Duodenal mucosa (tissue), 2 donors: ENCODE measurements at regions not wholly inside any gene's neighbourhood (a gene's known extent, or its start where the extent isn't known, plus 50 kb on each side); places are given as distances from the start of the nearest gene placed in this dataset.
"Not testable (repeated sequence)": the region's sequence is repeated elsewhere in the genome, so short reads cannot be mapped to it uniquely, and the experiment has no call there.

ENCODE experiments used
- H3K27ac ChIP-seq: one replicate; pipeline ENCODE4 v1.7.0; 2013; ENCODE audit warnings: low read depth, low read length
- H3K27me3 ChIP-seq, 2 donors: one replicate each; pipeline ENCODE4 v1.7.0; 2013; ENCODE audit warnings: low read length in 2 of 2, control low read depth in 1 of 2; ENCODE audit not compliant: insufficient read depth in 2 of 2, control insufficient read depth in 1 of 2
- H3K36me3 ChIP-seq, 2 donors: one replicate each; pipeline ENCODE4 v1.7.0; 2013; ENCODE audit warnings: low read length in 2 of 2, control low read depth in 1 of 2; ENCODE audit not compliant: insufficient read depth in 2 of 2, control insufficient read depth in 1 of 2
- H3K4me1 ChIP-seq, 2 donors: one replicate each; pipeline ENCODE4 v1.7.0; 2013; ENCODE audit warnings: low read length in 2 of 2, control low read depth in 1 of 2; ENCODE audit not compliant: insufficient read depth in 2 of 2, control insufficient read depth in 1 of 2
- H3K4me3 ChIP-seq, 2 donors: one replicate each; pipeline ENCODE4 v1.7.0; 2013; ENCODE audit warnings: low read length in 2 of 2, low read depth in 1 of 2
- H3K9ac ChIP-seq, 2 donors: one replicate each; pipeline ENCODE4 v1.7.0; 2013; ENCODE audit warnings: low read length in 2 of 2, low read depth in 1 of 2
- H3K9me3 ChIP-seq, 2 donors: one replicate each; pipeline ENCODE4 v1.7.0; 2013; ENCODE audit warnings: low read length in 2 of 2, control low read depth in 1 of 2; ENCODE audit not compliant: control insufficient read depth in 1 of 2

DNA sequence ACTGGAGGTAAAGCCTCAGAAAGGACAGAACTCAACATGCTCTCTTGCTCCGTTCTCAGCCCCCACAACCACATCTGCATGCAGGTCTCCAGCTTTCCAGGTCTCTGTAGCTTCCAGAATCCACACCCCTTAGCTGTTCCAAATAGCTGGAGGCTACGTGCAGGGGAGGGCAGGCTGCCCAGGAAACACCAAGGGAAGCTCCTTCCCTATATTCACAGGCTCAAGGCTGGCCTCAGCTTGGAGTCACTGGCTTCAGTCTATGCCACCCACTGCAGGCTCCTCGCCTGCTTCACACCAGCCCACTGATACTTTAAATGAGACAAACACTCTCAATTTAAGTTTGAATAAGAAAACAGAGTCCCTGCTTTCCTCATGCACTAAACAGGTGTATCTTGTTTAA is 73.3 kb downstream of the ASCL4 start:
- Histone ChIP-seq H3K4me1 (peaks cover 0 to 6% of the 10 kb centered on the region in 2 donors), H3K4me3 (no peak overlapping the region), H3K9me3 (no peaks in the 10 kb centered on the region), H3K27ac (no peak overlapping the region), H3K36me3 (no peaks in the 10 kb centered on the region), H3K9ac (no peak overlapping the region), H3K27me3 (peaks cover 29 to 41% of the 10 kb centered on the region in 2 donors)

DNA sequence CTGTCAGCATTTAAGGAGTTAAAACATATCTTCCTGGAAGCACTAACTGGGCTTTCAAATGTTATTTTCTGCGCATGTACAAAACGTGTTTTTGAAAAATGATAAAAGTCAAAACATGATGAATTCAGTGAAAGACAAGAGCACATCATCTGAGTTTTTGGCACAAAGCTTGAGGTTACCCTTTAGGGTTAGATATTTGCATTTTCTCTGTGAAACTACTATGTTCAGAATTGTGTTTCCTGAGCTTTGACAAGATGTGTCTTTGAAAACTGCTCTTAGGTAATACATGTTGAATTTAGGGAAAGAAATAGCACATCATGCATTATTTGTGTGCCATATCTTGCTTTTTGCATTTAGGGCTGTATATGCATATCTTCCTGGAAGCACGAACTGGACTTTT is 79.0 kb downstream of the ASCL4 start:
- no peaks in the 10 kb centered on the region for H3K36me3 ChIP-seq
- H3K4me1 ChIP-seq = no peaks in the 10 kb centered on the region
- no peak overlapping the region for H3K27ac ChIP-seq
- no peak overlapping the region for H3K4me3 ChIP-seq
- H3K9me3 ChIP-seq = no peaks in the 10 kb centered on the region
- H3K9ac ChIP-seq = no peak overlapping the region
- peaks cover 0 to 12% of the 10 kb centered on the region in 2 donors for H3K27me3 ChIP-seq

DNA sequence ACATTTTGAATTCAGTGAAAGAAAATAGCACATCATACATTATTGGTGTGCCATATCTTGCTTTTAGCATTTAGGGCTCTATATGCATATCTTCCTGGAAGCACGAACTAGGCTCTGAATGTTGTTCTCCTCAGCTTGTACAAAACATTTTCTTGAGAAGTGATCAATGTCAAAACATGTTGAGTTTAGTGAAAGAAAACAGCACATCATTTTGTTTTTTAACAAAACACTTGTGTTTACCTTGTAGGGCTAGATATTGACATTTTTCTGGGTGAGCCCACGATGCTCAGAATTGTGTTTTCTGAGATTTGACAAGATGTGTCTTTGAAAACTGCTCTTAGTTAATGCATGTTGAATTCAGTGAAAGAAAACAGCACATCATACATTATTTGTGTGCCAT is 81.0 kb downstream of the ASCL4 start:
- Histone ChIP-seq H3K9ac (no peak overlapping the region), H3K36me3 (no peaks in the 10 kb centered on the region), H3K27me3 (peaks cover 0 to 10% of the 10 kb centered on the region in 2 donors), H3K9me3 (no peaks in the 10 kb centered on the region), H3K4me3 (no peak overlapping the region), H3K27ac (no peak overlapping the region), H3K4me1 (no peaks in the 10 kb centered on the region)

DNA sequence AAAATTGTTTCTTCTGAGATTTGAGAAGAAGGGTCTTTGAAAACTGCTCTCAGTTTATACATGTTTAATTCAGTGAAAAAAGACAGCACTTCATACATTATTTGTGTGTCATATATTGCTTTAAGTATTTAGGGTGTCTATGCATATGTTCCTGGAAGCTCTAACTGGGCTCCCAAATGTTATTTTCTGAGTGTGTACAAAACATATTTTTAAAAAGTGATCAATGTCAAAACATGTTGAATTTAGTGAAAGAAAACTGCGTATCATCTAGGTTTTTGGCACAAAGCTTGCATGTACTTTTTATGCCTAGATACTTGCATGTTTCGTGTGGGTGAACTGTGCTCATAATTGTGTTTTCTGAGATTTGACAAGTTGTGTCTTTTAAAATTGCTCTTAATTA is 81.6 kb downstream of the ASCL4 start:
- no peak overlapping the region for H3K4me3 ChIP-seq
- H3K27me3 ChIP-seq = peaks cover 0 to 10% of the 10 kb centered on the region in 2 donors
- no peaks in the 10 kb centered on the region for H3K9me3 ChIP-seq
- no peaks in the 10 kb centered on the region for H3K36me3 ChIP-seq
- H3K9ac ChIP-seq = no peak overlapping the region
- H3K4me1 ChIP-seq = no peaks in the 10 kb centered on the region
- H3K27ac ChIP-seq = no peak overlapping the region

DNA sequence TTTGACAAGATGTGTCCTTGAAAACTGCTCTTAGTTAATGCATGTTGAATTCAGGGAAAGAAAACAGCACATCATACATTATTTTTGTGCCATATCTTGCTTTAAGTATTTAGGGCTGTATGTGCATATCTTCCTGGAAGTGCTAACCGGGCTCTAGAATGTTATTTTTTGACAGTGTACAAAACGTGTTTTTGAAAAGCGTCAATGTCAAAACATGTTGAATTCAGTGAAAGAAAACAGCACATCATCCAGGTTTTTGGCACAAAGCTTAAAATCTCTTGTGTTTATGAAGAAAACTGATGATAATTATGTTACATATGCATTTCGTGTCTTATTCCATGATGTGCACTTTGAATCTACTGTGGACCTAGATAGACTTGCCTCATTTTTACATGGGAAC is 82.7 kb downstream of the ASCL4 start:
- H3K4me1 ChIP-seq = no peaks in the 10 kb centered on the region
- no peak overlapping the region for H3K4me3 ChIP-seq
- H3K27me3 ChIP-seq = peaks cover 0 to 10% of the 10 kb centered on the region in 2 donors
- H3K9me3 ChIP-seq = no peaks in the 10 kb centered on the region
- H3K36me3 ChIP-seq = no peaks in the 10 kb centered on the region
- H3K9ac ChIP-seq = no peak overlapping the region
- H3K27ac ChIP-seq = no peak overlapping the region

DNA sequence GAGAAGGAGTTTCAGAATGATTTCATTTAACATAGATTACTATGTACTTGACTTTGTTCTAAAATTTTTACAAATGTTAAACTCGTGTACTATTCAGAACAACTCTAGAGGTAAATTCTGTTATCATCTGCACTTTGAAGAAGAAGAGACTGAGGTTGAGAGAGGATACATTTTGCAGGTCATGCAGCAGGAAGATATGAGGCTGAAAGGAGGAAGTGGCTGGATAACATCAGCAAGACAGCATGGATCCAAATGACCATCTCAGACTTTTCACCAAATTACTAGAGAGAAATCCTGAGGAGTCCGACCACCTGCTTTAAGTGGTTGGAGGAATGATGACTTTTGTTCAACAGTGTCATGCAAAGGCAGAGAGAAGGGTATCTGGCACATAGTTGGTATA is 84.9 kb downstream of the ASCL4 start:
- Histone ChIP-seq H3K36me3 (no peaks in the 10 kb centered on the region), H3K9me3 (no peaks in the 10 kb centered on the region), H3K27me3 (peaks cover 0 to 19% of the 10 kb centered on the region in 2 donors), H3K4me1 (no peaks in the 10 kb centered on the region), H3K4me3 (no peak overlapping the region), H3K9ac (no peak overlapping the region), H3K27ac (no peak overlapping the region)

DNA sequence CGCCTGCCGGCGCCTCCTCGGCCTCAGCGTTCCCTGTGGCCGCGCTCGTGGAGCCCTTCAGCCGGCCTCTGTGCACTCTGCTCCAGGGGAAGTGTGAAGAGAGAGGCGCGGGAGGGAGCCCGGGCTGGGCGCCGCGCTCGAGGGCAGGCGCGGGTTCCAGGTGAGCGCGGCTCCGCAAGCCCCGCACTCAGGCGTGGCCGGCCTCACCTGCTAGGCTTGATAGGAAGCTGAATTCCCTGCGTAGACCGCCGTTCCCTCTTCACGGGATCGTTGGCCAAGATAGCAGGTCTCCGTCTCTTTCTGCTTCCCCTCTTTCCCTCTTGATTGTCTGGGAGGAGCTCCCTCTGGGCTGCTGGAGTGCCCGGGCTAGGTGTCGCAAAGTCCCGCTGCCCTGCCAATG is 89.7 kb downstream of the ASCL4 start:
- no peak overlapping the region for H3K27ac ChIP-seq
- no peak overlapping the region for H3K4me3 ChIP-seq
- H3K36me3 ChIP-seq = no peaks in the 10 kb centered on the region
- H3K27me3 ChIP-seq = peaks cover 0 to 13% of the 10 kb centered on the region in 2 donors
- H3K9me3 ChIP-seq = no peaks in the 10 kb centered on the region
- H3K4me1 ChIP-seq = no peaks in the 10 kb centered on the region
- no peak overlapping the region for H3K9ac ChIP-seq

DNA sequence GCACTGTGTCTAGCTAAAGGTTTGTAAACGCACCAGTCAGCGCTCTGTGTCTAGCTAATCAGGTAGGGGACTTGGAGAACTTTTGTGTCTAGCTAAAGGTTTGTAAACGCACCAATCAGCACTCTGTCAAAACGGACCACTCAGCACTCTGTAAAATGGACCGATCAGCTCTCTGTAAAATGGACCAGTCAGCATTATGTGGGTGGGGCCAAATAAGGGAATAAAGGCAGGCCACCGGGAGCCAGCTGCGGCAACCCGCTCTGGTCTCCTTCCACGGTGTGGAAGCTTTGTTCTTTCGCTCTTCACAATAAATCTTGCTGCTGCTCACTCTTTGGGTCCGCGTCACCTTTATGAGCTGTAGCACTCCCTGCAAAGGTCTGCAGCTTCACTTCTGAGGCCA is 90.2 kb downstream of the ASCL4 start:
- peaks cover 0 to 10% of the 10 kb centered on the region in 2 donors for H3K27me3 ChIP-seq
- H3K4me1 ChIP-seq, H3K4me3 ChIP-seq, H3K9ac ChIP-seq, H3K36me3 ChIP-seq, H3K9me3 ChIP-seq, H3K27ac ChIP-seq: not testable (repeated sequence)

DNA sequence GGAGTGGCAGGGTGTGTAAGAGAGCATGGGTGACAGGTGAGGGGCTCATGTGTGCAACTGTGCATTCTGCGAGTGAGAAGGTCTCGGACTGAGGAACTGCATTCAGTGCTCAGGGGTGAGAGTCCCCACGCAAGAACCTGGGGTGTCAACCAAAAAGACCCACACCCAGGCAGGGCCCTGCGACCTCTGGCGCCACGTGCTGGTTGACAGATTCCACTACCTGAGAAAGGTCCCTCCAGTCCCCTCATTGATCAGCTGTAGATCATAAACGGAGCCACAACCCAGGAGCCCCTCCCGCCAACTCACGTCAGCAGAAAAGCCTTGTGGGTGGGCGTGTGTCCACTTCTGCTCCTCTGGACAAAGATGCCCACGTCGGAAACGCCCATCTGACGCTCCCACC is 98.7 kb downstream of the ASCL4 start:
- Histone ChIP-seq H3K4me3 (no peak overlapping the region), H3K9me3 (no peaks in the 10 kb centered on the region), H3K27me3 (peaks cover 0 to 3% of the 10 kb centered on the region in 2 donors), H3K36me3 (no peaks in the 10 kb centered on the region), H3K4me1 (no peaks in the 10 kb centered on the region), H3K9ac (no peak overlapping the region), H3K27ac (no peak overlapping the region)

DNA sequence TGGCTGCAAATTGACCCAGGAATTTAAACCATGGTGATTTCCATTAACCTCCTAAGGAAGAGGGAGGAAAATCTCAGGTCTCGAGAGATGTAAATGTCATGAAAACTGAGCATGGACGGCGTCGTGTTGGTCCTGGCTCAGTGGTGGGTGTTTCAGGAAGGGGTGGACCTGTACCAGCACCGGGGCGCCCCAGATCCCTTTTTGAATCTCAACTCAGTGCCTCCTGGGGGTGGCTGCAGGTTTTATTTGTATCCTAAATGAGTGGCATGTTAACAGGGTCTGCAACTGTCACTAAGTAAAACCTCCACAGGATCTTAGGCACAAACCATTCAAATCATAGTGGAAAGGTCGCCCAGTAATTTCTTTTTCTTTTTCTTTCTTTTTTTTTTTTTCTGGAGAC is 101.3 kb downstream of the ASCL4 start:
- H3K4me3 ChIP-seq = no peak overlapping the region
- H3K9me3 ChIP-seq = no peaks in the 10 kb centered on the region
- H3K9ac ChIP-seq = no peak overlapping the region
- peaks cover 0 to 6% of the 10 kb centered on the region in 2 donors for H3K27me3 ChIP-seq
- no peaks in the 10 kb centered on the region for H3K36me3 ChIP-seq
- H3K4me1 ChIP-seq = peaks cover 0 to 5% of the 10 kb centered on the region in 2 donors
- no peak overlapping the region for H3K27ac ChIP-seq
